ENCODE measurements at regions not wholly inside any gene's neighbourhood (a gene's known extent, or its start where the extent isn't known, plus 50 kb on each side); places are given as distances from the start of the nearest gene placed in this dataset.

- no peak for TF ChIP-seq CTCF (conservative IDR thresholded peaks at IDR 0.05; ENCODE audit: low read length)
- no peak for TF ChIP-seq EZH2phosphoT487 (IDR thresholded peaks at IDR 0.05; ENCODE audit: borderline replicate concordance)
These were observed 102.1 kb downstream of the ASB9 start for GRCh38 chrX:15167826-15168225.

All from Loucy (cell line).